Posterior cingulate gyrus (tissue), 11 donors: ENCODE measurements at regions not wholly inside any gene's neighbourhood (a gene's known extent, or its start where the extent isn't known, plus 50 kb on each side); places are given as distances from the start of the nearest gene placed in this dataset.
"Not testable (repeated sequence)": the region's sequence is repeated elsewhere in the genome, so short reads cannot be mapped to it uniquely, and the experiment has no call there.

Experiments
- DNase-seq, 10 donors: peaks; one replicate each; pipeline versions ENCODE4 v3.0.0 to v3.0.0-alpha.2; 2020 to 2021; ENCODE audit warnings: mixed read lengths in 3 of 10
- intact Hi-C: fragments of 100-400 bp; cut with DNase I; formaldehyde crosslinking; loops from one replicate; pipeline ENCODE4 v1.15.1; 2023

DNA sequence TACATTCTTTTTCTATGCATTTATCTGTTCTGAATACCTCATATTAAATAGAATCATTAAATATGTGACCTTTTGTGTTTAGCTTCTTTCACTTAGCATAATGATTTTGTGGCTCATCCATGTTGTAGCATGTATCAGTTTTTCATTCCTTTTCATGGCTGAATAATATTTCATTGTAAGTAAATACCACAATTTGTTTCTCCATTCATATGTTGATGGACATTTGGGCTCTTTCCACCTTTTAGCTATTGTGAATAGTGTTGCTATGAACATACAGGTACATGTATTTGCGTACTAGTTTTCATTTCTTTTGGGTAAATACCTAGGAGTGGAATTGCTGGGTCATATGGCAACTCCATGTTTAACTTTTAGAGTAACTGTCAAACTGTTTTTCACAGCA, 85.1 kb downstream of the GNL3L start:
- intact Hi-C loops, result no loop called here
- no peak for DNase-seq

DNA sequence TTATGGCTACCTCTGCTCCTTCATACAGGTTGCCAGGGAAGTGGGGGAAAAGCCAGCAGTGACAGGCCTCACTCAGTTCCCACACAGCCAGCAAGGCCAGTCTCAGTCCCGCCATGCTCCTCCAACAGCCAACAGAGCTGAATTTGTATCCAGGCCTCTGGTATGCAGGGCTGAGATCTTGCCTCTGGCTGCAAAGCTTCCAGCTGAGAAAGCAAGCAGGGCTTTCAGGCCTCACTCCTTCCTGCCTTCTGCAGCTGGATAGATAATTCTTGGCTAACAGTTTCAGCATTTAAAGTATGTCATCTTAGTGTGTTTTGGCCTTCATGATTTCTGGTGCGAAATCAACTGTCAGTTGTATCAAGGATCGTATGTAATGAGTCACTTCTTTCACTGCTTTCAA, 103.6 kb downstream of the GNL3L start:
- DNase-seq, result no peak
- intact Hi-C loops, result no loop called here

DNA sequence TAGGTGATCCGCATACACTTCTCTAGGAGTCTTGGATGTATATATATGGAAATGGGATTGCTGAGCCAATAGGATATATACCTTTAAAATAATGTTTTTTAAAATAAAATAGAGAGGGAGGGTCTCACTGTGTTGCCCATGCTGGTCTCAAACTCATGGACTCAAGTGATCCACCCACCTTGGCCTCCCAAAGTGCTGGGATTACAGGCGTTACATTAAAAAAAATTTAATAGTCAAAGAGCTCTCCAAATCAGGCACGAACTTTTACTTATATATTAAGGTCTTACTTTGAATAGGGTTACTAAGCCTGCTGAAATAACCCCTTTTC, 109.0 kb downstream of the GNL3L start:
- intact Hi-C loops, result loop anchor here (5.0 kb wide), 1 partner anchor 418 kb away; no protein-coding TSS in a partner anchor

DNA sequence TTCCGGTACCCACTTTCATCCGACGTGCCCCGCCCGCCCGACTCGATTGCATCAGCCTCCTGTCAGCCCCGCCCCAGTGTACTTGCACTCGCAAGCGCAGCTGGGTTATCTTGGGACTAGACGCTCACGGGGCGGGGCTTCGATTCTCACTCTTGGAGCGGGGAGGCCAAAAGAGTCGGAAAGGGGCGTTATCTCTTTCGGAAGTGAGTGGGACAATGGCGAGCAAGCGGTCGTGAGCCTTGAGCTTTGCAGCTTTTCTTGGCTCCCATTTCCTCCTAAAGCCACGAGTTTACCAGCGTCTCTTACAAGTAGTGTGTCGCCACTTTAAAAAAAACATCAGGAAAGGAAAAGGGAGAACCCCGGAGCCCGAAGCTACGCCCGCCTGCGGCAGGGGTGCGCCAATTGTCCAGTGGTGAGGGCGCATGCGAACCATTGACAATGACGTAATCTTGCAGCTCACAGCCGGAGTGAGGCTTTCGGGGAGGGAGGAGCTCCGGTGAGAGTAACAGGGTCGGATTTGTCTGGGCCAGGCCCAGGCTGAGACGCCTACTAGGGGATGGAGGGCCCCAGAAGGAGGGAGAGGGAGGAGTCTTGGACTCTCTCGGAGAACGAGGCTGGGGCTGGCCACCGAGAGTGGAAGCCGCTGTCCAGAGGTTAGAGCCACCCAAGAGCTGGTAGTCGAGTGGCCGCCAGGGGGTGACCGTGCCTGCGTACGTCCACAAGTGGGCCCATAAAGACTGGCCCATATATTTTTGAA, 109.5 kb downstream of the GNL3L start:
- intact Hi-C loops, result loop anchor here (5.0 kb wide), 2 partner anchors 168 to 418 kb away; partner anchors contain the start of gene MAGED2
- peak; percentile 78 to 98 (median 84) for DNase-seq

More for the DNA sequence above, 109.0 kb downstream of the GNL3L start:
- DNase-seq, result no peak

DNA sequence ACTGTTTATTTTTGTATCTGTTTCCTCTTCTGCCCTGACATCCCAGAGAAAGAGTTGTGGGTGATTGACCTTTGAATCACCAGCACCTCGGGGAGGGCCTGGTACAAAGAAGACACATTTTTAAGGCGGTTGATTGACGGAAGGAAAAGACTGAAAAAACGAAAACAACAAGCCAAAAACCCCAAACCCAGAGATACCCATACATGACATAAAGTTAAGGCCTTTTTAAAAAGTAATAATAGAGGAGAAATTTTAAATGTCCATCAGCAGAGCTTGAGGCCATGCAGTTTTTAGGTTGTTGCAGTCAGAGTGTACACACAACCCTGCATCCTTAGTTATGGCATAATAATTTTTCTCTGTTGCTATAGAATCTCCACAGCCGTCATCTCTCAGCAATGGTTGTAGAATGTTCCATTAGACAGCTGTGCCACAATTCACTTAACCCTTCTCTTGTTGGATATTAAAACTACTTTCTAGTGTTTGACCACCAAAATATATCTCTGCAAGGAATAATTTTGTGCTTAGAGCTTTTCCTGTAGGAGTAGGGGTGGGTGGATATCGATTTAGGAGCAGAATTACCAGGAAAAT, 110.2 kb downstream of the GNL3L start:
- no peak for DNase-seq
- intact Hi-C loops, result loop anchor here (5.0 kb wide), 1 partner anchor 167 kb away; the partner anchor contains the start of gene MAGED2

DNA sequence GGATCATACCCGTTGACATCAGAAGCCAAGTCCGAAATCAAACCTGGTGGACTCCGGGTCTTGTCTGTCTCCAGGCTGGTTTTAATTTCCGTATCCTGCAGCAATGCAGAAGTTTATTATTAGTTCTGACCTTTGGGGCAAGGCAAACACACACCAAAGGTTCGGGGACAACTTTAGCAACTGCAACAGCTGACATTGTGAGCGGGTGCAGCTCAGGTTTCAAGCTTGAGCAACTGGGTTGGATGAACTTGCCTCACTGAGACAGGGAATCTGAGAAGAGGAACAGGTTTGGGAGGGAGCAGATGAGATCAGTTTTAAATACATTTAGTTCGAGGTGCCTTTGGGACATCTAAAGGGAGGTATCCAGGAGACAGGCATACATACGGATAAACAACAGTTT, 110.7 kb downstream of the GNL3L start:
- intact Hi-C loops, result loop anchor here (5.0 kb wide), 1 partner anchor 167 kb away; the partner anchor contains the start of gene MAGED2
- no peak for DNase-seq

DNA sequence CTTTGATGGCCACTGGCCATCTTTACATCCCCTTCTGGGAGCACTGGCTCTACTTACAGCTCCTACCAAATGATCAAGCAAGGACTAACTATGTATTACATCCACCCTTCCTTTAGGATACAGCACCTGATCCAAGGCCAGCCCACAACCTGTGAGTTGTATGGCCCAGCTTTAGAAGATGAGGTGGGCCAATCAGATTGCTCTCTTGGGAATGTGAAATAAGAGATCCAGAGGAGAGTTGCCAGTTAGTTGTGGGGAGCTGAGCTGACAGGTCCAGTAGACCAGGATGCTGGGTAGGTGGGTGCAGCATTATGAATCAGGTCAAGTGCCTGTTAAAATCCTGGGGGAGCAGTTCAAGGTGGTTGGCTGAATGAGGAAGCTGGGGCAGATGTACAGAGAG, 111.5 kb downstream of the GNL3L start:
- DNase-seq, result no peak
- intact Hi-C loops, result loop anchor here (5.0 kb wide), 1 partner anchor 166 kb away; the partner anchor contains the start of gene MAGED2

DNA sequence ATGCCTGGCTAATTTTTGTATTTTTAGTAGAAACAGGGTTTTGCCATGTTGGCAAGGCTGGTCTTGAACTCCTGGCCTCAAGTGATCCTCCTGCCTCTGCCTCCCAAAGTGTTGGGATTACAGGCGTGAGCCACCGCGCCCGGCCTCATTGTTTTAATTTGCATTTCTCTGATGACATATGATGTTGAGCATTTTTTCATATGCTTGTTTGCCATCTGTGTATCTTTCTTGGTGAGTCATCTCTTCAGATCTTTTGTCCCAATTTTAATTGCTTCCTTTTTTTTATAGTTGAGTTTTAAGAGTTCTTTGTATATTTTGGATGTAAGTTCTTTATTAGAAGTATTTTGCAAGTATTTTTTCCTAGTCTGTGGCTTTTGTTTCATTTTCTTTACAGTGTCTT, 117.6 kb downstream of the GNL3L start:
- intact Hi-C loops, DNase-seq: not testable (repeated sequence)

DNA sequence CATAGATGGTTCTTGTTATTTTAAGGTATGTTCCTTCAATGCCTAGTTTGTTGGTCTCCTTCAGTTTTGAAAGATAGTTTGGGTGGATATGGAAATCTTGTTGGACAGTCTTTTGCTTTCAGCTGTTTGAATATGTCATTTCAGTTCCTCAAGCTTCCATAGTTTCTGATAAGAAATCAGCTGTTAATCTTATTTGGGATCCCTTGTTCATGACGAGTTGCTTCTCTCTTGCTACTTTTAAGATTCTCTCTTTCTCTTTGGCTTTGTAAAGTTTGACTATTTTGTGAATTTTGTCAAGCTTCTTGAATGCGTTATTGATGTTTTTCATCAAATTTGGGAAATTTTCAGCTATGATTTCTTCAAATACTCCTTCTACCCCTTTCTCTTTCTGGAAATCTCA, 129.5 kb downstream of the GNL3L start:
- DNase-seq, result no peak
- intact Hi-C loops, result no loop called here

DNA sequence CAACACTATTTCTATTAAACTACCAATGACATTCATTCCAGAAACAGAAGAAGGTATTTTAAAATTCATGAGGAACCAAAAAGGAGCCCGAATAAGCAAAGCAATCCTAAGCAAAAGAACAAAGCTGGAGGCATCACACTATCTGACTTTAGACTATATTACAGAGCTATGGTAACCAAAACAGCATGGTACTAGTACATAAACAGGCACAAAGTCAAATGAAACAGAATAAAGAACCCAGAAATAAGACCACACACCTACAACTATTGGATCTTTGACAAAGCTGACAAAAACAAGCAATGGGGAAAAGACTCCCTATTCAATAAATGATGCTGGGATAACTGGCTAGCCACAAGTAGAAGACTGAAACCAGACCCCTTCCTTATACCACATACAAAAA, 122.3 kb downstream of the ITIH6 start:
- DNase-seq, result no peak
- intact Hi-C loops, result no loop called here

DNA sequence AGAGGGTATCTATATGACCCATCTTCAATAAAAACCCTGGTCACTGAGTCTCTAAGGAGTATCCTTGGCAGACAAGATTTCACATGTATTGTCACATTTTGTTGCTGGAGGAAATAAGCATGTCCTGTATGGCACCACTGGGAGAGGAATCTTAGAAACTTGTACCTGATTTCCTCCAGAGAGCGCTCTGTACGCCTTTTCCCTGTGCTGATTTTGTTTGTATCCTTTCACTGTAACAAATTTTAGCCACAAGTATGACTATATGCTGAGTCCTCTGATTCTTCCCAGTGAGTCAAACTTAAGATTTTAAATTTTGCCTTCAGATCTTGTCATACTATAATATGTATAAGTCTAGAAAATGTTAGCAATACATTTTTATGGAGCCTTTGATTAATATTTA, 102.8 kb downstream of the ITIH6 start:
- intact Hi-C loops, result no loop called here
- no peak for DNase-seq

DNA sequence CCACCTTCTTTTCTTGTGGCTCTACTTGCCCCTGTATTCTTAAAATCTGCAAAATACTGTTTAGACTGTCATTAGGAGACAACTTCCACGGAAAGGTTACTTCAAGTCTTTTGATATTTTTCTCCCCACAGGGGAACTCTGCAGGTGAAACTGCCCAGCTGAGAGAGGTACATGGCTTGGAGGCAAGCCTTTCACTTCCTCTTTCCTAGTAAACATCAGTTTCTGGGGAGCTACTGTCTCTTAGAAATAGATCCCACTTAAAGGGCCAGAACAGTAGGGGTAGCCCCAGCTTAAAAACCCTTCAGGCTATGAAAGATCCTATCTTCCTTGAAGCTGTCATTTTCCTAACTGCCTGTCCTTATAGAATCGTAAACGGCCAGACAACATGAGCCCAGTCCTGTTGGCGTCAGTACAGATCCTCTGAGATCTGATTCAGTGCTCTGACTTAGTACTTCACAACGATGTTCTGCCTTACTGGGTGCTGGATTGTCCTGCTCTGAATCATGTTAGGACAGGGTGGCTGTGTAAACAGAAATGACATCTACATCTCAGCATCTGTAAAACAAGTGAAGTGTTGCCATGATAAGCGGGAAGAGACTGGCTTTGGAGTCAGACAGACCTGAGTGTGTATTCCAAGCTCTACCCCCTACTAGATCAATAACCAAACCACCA, 102.1 kb downstream of the ITIH6 start:
- intact Hi-C loops, result no loop called here
- no peak for DNase-seq
